Epithelial cell of proximal tubule (primary cell): ENCODE measurements at regions not wholly inside any gene's neighbourhood (a gene's known extent, or its start where the extent isn't known, plus 50 kb on each side); places are given as distances from the start of the nearest gene placed in this dataset.

Experiments used
- DNase-seq: peaks from one replicate; pipeline ENCODE4 v3.0.0-alpha.2; 2011; ENCODE audit warnings: low read depth
- H3K4me3 ChIP-seq: 2 replicates; pipeline ENCODE4 v1.5.1; 2011; ENCODE audit warnings: low read depth, mild to moderate bottlenecking, low read length
- CTCF ChIP-seq: conservative IDR thresholded peaks from 2 replicates; pipeline ENCODE4 v1.5.1; 2012; ENCODE audit warnings: low read depth, mild to moderate bottlenecking, low read length

- no peak for TF ChIP-seq CTCF
- DNase-seq = peak; percentile 59
- H3K4me3 ChIP-seq = peak overlapping the region; percentile 36
Observed at GRCh38 chr2:104790100-104790811, 63.7 kb upstream of the POU3F3 start.

- H3K4me3 ChIP-seq = no peak overlapping the region
- no peak for DNase-seq
- no peak for TF ChIP-seq CTCF
Observed at GRCh38 chr2:104790901-104791495, 62.9 kb upstream of the POU3F3 start.

- DNase-seq = no peak
- H3K4me3 ChIP-seq = no peak overlapping the region
- no peak for TF ChIP-seq CTCF
Observed at GRCh38 chr2:104793966-104794365, 59.9 kb upstream of the POU3F3 start.

GRCh38 chr2:104794441-104794840 is 59.5 kb upstream of the POU3F3 start:
- no peak for DNase-seq
- no peak overlapping the region for H3K4me3 ChIP-seq
- no peak for TF ChIP-seq CTCF
